Caco-2 (cell line): ENCODE measurements at regions not wholly inside any gene's neighbourhood (a gene's known extent, or its start where the extent isn't known, plus 50 kb on each side); places are given as distances from the start of the nearest gene placed in this dataset.

Experiments
- BruUV-seq: library from RNA; stranded (reverse); fragments of 400-500 nt; replicated peaks from 2 replicates; lab custom pipeline; 2021; lab: Mats Ljungman, UMichigan
- CTCF ChIA-PET: fragments of 300-600 bp; sonication (Branson Sonifier 250); formaldehyde crosslinking; loops from one replicate; lab custom pipeline; 2022; ENCODE audit warnings: antibody characterized with exemption; lab: Charles Lee
- POLR2A ChIA-PET: fragments of 300-600 bp; sonication (Branson Sonifier 250); formaldehyde crosslinking; loops from one replicate; lab custom pipeline; 2022; ENCODE audit warnings: antibody characterized with exemption; lab: Charles Lee
- DNase-seq, 2 experiments: peaks; one replicate each; pipeline versions ENCODE4 v3.0.0 to v3.0.0-alpha.2; 2020 to 2022
- H3K27me3 ChIP-seq: replicated peaks from 2 replicates; pipeline ENCODE4 v1.6.0; 2011; ENCODE audit warnings: low read length; ENCODE audit not compliant: control insufficient read depth, insufficient read depth
- H3K36me3 ChIP-seq: 2 replicates; pipeline ENCODE4 v1.5.1; 2011; ENCODE audit warnings: low read length; ENCODE audit not compliant: control insufficient read depth, insufficient read depth
- H3K4me1 ChIP-seq: fragments of 250-450 bp; sonication (Bioruptor Pico); 2 replicates; pipeline ENCODE4 v1.5.1; 2020; ENCODE audit warnings: mild to moderate bottlenecking
- H3K4me3 ChIP-seq: 2 replicates; pipeline ENCODE4 v1.5.1; 2011; ENCODE audit warnings: low read depth, mild to moderate bottlenecking, control low read depth, low read length
- H3K9me3 ChIP-seq: fragments of 250-450 bp; sonication (Bioruptor Pico); 2 replicates; pipeline ENCODE4 v1.5.1; 2020; ENCODE audit warnings: mild to moderate bottlenecking, moderate library complexity
- H3K27ac Mint-ChIP-seq: one replicate; pipeline ENCODE4 v1.8.0; 2022; ENCODE audit warnings: mixed read lengths; ENCODE audit not compliant: unreplicated experiment
- H3K27me3 Mint-ChIP-seq: one replicate; pipeline ENCODE4 v1.8.0; 2022; ENCODE audit warnings: mixed read lengths; ENCODE audit not compliant: insufficient read depth, unreplicated experiment
- H3K36me3 Mint-ChIP-seq: one replicate; pipeline ENCODE4 v1.8.0; 2022; ENCODE audit warnings: mild to moderate bottlenecking, mixed read lengths; ENCODE audit not compliant: insufficient read depth, unreplicated experiment
- H3K4me1 Mint-ChIP-seq: one replicate; pipeline ENCODE4 v1.8.0; 2022; ENCODE audit warnings: low read depth, mixed read lengths; ENCODE audit not compliant: unreplicated experiment
- H3K4me3 Mint-ChIP-seq: one replicate; pipeline ENCODE4 v1.8.0; 2022; ENCODE audit warnings: mild to moderate bottlenecking, moderate library complexity, mixed read lengths; ENCODE audit not compliant: unreplicated experiment
- H3K9me3 Mint-ChIP-seq: one replicate; pipeline ENCODE4 v1.8.0; 2022; ENCODE audit warnings: mixed read lengths; ENCODE audit not compliant: unreplicated experiment
- CTCF ChIP-seq, 2 experiments: fragments of 200-600 bp in 1 of 2; IDR thresholded peaks; 1 replicate in 1 of 2; 2 replicates in 1 of 2; pipeline versions ENCODE4 v1.5.1 to v1.8.0; 2011 to 2022; ENCODE audit warnings: antibody characterized with exemption in 1 of 2, control low read depth in 1 of 2, inconsistent platforms in 1 of 2, low read depth in 1 of 2, low read length in 1 of 2, mild to moderate bottlenecking in 1 of 2, moderate library complexity in 1 of 2; ENCODE audit not compliant: insufficient read depth in 1 of 2, severe bottlenecking in 1 of 2, unreplicated experiment in 1 of 2
- intact Hi-C: fragments of 100-400 bp; cut with micrococcal nuclease; formaldehyde crosslinking; loops from one replicate; pipeline ENCODE4 v1.10.0; 2022; ENCODE audit not compliant: unreplicated experiment

DNA sequence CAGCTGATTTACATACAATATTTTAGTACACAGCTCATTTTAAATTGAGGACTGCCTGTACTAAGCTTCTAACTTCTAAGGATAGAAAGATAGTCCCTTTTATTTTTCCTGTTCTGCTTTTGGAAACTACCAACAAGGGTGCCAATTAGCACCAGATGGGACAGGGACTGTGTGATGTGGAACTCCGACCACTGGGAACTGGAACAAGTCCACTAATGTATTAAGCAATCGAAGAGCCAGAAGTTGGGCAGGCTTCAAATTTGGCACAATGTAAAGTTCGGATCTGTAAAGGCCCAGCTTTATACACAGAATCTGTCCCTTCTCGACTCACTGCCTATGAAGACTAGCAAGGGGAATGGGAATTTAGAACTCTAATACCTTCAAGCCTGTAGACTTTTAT, 149.3 kb downstream of the ZC3H11B start:
- Histone ChIP-seq H3K36me3 (no peaks in the 10 kb centered on the region), H3K4me3 (no peak overlapping the region), H3K27me3 (no peaks in the 10 kb centered on the region), H3K4me1 (no peaks in the 10 kb centered on the region), H3K9me3 (no peaks in the 10 kb centered on the region)
- Mint-ChIP-seq H3K27ac (no peak overlapping the region), H3K9me3 (no peaks in the 10 kb centered on the region), H3K4me3 (no peak overlapping the region), H3K36me3 (no peaks in the 10 kb centered on the region), H3K4me1 (no peaks in the 10 kb centered on the region), H3K27me3 (peaks cover 13% of the 10 kb centered on the region)
- intact Hi-C loops = no loop called here
- POLR2A ChIA-PET = no interaction called here
- no peak for DNase-seq
- no TSS peak for BruUV-seq
- CTCF ChIA-PET = no interaction called here
- no peak for TF ChIP-seq CTCF (IDR thresholded peaks at IDR 0.05; ENCODE audit: insufficient read depth in 1 of 2, low read depth in 1 of 2, low read length in 1 of 2, severe bottlenecking in 1 of 2, unreplicated experiment in 1 of 2)

DNA sequence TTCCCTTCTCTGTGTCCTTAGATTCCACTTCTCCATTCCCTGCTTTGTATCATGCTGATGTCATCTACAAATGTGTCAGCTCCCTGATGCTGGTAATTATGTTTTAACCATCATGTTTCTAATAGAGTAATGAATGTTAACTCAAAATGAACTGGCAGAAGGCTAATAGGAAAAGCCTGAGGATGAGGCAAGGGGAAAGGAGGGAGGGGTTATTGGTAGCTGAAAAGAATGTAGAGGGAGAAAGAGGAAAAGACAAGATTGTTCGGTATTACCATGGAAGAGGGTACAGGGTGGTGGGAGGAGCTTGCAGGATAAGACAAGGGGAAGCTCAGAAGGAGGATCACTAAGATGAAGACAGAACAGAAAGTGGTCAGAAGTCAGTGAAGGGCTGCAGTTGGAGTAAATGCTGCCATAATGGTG, 150.9 kb downstream of the ZC3H11B start:
- CTCF ChIA-PET = no interaction called here
- Mint-ChIP-seq H3K9me3 (no peaks in the 10 kb centered on the region), H3K4me3 (no peak overlapping the region), H3K4me1 (no peaks in the 10 kb centered on the region), H3K36me3 (no peaks in the 10 kb centered on the region), H3K27me3 (peaks cover 8% of the 10 kb centered on the region), H3K27ac (no peak overlapping the region)
- Histone ChIP-seq H3K4me1 (no peaks in the 10 kb centered on the region), H3K36me3 (no peaks in the 10 kb centered on the region), H3K4me3 (no peak overlapping the region), H3K9me3 (no peaks in the 10 kb centered on the region), H3K27me3 (no peaks in the 10 kb centered on the region)
- DNase-seq = no peak
- POLR2A ChIA-PET = no interaction called here
- TF ChIP-seq CTCF (IDR thresholded peaks at IDR 0.05; ENCODE audit: insufficient read depth in 1 of 2, low read depth in 1 of 2, low read length in 1 of 2, severe bottlenecking in 1 of 2, unreplicated experiment in 1 of 2) = no peak
- intact Hi-C loops = no loop called here
- BruUV-seq = no TSS peak

DNA sequence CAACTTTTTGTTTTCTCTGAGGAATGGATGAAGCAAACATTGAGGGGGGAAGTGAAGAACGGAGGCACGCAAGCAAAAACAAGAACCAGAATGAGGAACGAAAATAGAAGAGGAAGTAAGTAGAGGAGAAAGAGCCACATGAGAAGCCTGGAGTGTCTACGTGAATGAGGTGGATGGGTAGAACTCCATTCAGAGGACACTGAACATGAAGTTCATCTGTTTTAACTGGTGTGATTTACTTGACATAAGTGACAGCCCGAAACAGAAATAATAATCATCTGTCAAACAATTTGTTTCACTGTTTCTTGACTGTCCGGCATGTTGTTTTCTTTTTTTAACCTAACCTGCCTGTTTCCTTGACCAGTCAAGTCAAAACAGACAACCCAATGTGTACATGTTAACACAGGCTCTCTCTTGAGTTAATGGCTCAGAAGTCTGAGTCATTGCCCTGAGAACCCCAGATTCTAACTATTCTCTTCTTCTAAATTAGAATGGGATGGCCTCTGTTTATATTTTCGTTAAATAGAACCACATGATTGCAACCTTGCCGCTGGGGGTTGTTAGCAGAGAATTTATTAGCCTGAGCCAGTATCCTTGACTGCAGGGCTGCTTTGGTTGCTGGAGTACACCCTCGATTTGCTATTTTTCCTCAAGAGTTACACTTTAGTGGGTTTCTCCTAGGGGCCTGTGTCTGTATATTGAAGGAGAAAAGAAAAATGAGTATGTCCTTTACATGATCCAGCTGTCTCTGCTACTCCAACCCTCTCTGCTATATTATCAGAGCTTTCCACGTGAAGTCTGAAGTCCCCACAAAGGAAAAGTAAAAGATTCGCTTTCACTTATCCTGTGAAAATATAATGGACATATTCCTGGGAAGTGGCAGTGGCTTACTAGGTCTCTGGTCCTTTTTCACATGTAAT, 151.7 kb downstream of the ZC3H11B start:
- intact Hi-C loops = no loop called here
- Mint-ChIP-seq H3K36me3 (no peaks in the 10 kb centered on the region), H3K9me3 (no peaks in the 10 kb centered on the region), H3K4me3 (no peak overlapping the region), H3K27me3 (peaks cover 7% of the 10 kb centered on the region), H3K4me1 (no peaks in the 10 kb centered on the region), H3K27ac (no peak overlapping the region)
- no peak for TF ChIP-seq CTCF (IDR thresholded peaks at IDR 0.05; ENCODE audit: insufficient read depth in 1 of 2, low read depth in 1 of 2, low read length in 1 of 2, severe bottlenecking in 1 of 2, unreplicated experiment in 1 of 2)
- Histone ChIP-seq H3K27me3 (no peaks in the 10 kb centered on the region), H3K4me3 (no peak overlapping the region), H3K9me3 (no peaks in the 10 kb centered on the region), H3K36me3 (no peaks in the 10 kb centered on the region), H3K4me1 (no peaks in the 10 kb centered on the region)
- ChIA-PET POLR2A (no interaction called here), CTCF (no interaction called here)
- no TSS peak for BruUV-seq
- DNase-seq = no peak
